HG03097 (cell line): ENCODE measurements at regions not wholly inside any gene's neighbourhood (a gene's known extent, or its start where the extent isn't known, plus 50 kb on each side); places are given as distances from the start of the nearest gene placed in this dataset.

Experiments used
- ATAC-seq: cut with Tn5 transposase; IDR thresholded peaks from one replicate; pipeline ENCODE4 v1.9.1; 2021; ENCODE audit not compliant: unreplicated experiment, low FRiP score

DNA sequence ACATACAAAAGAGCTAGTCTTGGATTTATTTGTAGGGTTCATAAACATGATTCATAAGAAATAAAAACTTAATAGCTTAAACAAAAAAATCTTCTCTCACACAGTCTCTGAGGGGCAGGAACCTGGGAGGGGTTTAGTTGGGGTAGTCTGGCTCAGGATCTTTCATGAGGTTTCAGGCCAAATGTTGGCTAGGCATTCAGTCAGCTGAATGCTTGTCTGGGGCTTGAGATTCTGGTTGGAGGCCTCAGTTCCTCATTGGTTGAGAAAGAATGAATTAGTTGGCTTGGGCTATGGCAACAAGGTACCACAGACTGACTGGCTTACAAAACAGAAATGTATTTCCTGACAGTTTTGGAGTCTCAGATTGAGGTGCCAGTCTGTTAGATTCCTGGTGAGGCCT is 74.3 kb downstream of the ANKRD7 start:
- no peak for ATAC-seq

- ATAC-seq = no peak
These were observed 75.7 kb downstream of the ANKRD7 start for GRCh38 chr7:118300177-118300576.

DNA sequence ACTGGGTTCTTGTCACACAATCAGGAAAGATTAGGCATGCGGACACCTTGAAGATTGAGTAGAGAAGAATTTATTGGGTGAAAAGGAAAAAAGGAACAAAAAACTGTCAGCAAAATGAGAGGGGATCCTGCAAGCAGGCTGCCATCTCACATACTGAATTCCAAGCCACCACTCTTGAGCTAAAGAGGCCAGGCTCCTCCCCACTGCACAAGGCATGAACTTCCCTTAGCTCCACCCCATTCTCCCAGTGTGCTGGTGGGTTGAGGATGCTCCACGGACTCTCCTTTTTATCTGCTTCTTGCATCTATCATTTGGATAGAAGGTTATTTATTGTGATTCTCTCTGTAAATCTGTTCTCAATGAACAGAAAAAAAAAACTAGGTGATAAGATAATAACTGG is 79.6 kb downstream of the ANKRD7 start:
- ATAC-seq = no peak

- ATAC-seq = no peak
These were observed 81.2 kb downstream of the ANKRD7 start for GRCh38 chr7:118305671-118306070.

GRCh38 chr7:118306771-118307170 is 82.3 kb downstream of the ANKRD7 start:
- ATAC-seq = no peak

DNA sequence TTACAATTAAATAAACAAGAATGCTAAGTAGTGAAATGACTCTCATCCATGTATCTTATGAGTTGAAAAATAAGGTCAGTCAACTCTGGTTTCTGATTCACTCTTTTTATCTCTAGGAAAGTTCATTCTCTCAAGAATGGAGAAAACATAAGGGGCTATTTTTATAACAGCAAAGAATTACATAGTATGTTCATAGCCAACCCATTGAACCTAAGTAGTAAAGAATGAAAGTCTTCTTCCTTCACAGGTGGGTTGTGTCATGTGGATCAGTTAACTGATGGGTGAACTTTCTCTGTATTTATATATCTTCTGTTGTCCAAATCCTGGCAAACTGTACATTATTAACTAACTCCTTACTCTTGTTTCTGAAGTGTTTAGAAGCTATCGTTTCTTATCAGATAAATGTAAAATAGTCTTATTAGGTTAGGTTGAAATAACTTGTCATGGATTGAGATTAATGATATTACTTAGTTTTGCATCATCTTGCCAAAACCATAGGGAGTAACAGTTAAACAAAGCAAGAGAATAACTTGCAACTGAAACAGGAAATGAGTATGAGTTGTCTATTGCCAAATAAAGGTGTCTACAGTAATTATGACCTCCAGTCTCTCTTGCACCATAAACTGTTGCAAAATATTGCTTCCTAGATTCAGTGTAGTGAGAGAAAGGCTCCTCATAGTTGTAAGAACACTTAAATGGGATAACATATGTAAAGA is 86.8 kb downstream of the ANKRD7 start:
- ATAC-seq = peak; percentile 90

DNA sequence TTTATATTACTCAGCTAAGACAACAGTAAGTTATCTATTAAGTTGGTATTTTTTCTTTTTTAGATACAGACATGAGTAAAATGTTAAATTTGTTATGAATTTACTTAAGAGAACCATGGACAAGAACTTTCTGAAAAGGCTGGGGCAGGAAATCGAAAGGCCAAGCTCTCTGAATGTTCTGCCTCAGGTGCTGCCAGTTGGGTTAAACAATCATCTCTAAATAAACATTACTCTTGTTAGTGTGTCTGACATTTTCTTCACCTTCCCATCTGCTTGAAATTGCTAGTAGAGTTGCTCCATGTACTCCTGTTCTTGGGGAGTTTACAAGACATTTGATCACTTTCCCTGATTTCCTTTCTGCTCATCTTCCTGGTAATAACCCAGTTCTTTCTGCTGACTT is 87.5 kb downstream of the ANKRD7 start:
- ATAC-seq = peak; percentile 61

GRCh38 chr7:118312966-118313365 is 88.5 kb downstream of the ANKRD7 start:
- ATAC-seq = peak; percentile 44

- no peak for ATAC-seq
These were observed 100.4 kb downstream of the ANKRD7 start for GRCh38 chr7:118324790-118325449.

DNA sequence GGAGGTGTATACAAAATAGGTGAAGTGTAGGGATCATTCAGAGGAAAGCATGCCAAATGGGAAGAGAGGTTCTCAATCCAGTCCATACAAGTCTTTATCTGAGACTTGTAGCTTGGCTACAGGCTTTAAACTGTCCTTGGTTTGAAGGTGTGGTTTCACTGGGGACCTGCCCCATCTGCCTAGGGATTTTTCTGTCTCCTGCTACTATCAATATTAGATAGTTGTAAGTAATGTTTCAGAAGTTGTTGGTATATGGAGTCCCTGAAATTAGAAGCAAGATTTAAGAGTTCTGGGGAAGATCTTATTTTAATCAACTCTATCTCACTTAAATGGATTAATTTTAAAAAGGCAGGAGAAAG is 100.9 kb downstream of the ANKRD7 start:
- ATAC-seq = no peak

- no peak for ATAC-seq
These were observed 102.7 kb downstream of the ANKRD7 start for GRCh38 chr7:118327174-118327573.

GRCh38 chr7:118328505-118329211 is 104.2 kb downstream of the ANKRD7 start:
- ATAC-seq = no peak

DNA sequence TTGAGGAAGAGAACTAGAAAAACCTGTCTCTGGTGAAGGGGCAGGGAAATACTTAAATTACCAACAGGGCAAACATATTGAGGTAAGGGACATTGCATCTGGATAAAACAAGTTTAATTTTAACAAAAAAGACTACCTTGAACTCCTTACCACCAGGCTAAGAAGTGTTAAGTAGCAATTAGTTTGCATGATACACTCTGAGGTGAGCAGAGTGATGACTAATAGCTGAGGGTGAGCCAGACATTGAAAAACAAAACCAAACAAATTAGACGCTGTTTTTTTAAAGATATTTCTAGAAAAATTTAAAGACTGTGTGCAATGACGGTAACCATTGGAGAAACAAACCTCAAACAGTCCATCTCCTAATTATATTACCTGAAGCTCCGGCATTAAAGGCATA is 105.9 kb downstream of the ANKRD7 start:
- no peak for ATAC-seq

- no peak for ATAC-seq
These were observed 122.2 kb downstream of the ANKRD7 start for GRCh38 chr7:118346748-118347147.

DNA sequence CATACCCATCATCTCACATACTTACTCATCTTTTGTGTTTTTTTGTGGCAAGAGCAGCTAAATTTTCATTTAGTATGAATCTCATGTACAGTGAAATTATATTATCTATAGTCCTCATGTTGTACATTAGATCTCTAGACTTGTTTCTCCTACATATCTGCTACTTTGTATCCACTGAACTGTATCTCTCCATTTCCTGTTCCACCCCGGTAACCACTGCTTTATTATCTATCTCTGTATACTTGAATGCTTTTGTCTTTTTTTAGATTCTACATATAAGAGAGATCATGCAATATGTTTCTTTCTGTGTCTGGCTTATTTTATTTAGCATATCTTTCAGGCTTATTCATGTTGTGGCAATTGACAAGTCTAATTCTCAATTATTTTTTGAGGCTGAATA is 125.1 kb downstream of the ANKRD7 start:
- no peak for ATAC-seq

DNA sequence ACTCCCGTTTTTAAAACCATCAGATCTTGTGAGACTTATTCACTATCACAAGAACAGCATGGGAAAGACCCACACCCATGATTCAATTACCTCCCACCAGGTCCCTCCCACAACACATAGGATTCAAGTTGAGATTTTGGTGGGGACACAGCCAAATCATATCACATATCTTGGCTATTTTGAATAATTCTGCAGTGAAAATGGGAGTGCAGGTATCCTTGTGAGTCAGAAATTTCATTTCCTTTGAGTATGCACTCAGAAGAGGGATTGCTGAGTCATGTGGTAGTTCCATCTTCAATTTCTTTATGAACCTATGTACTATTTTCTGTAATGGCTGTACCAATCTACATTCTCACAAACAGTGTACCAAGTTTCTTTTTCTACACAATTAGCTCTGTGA is 125.8 kb downstream of the ANKRD7 start:
- no peak for ATAC-seq

DNA sequence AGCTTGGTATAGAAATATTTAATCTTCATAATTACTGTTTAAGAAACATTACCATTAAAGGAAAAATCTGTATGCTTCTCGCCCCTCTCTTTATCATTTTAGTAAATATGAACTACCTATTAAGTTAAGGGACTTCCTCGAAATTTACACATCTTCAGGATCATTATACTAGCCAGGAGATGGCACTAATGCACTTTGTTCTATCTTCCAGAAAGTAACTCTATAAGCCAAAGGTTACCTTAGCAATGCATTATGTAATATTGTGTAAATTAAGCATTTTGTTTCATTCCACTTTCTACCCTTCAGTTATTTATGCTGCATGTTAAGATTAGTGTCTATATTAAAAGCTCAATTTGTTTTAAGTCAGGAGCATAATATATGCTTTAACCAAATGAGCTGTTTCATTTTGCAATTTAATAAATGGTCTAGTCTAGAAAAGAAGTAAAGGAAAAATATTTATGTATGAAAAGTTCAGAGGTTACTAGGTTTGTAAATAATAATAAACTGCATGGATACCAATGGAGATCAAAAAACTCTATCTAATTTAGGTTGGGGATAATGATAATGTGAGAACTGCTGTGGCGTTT is 128.5 kb downstream of the ANKRD7 start:
- ATAC-seq = no peak

GRCh38 chr7:118366363-118366762 is 141.9 kb downstream of the ANKRD7 start:
- no peak for ATAC-seq

GRCh38 chr7:118368958-118369357 is 144.5 kb downstream of the ANKRD7 start:
- no peak for ATAC-seq

DNA sequence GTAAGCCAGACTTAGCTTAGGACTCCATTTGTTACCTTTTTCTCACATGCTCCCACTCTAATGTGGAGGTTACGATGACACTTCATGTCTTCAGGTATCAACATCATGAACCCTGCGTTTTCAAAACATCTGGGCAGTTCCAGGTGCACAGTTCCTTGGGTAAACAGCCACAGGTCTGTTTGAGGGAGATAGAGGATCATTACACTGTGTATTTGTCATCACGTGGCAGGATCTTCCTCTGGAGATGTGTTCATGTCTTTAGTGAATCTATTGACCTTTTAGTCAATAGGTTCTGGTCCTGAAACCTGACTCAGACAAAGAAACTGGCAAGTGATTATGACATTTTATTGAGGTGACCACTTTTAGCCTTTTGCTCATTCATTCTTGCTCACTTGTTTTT is 145.5 kb downstream of the ANKRD7 start:
- ATAC-seq = no peak

- no peak for ATAC-seq
These were observed 148.0 kb downstream of the ANKRD7 start for GRCh38 chr7:118372530-118372929.
